Omental fat pad (tissue), 3 donors: ENCODE measurements at regions not wholly inside any gene's neighbourhood (a gene's known extent, or its start where the extent isn't known, plus 50 kb on each side); places are given as distances from the start of the nearest gene placed in this dataset.

Experiments
- ATAC-seq: fragments of 150-250 bp; one replicate; pipeline ENCODE4 v1.9.1; 2016; ENCODE audit warnings: mild to moderate bottlenecking, moderate library complexity; ENCODE audit not compliant: low FRiP score
- DNase-seq: peaks from one replicate; pipeline ENCODE4 v3.0.0-alpha.2; 2019; ENCODE audit warnings: low spot score
- TF ChIP-seq, protein P1 (sequence below), 3 donors: fragments of 450-650 bp; IDR thresholded peaks; one replicate each; pipeline ENCODE4 v1.5.1; 2016 to 2017; ENCODE audit warnings: antibody characterized with exemption in 3 of 3, mild to moderate bottlenecking in 3 of 3, moderate library complexity in 2 of 3

DNA sequence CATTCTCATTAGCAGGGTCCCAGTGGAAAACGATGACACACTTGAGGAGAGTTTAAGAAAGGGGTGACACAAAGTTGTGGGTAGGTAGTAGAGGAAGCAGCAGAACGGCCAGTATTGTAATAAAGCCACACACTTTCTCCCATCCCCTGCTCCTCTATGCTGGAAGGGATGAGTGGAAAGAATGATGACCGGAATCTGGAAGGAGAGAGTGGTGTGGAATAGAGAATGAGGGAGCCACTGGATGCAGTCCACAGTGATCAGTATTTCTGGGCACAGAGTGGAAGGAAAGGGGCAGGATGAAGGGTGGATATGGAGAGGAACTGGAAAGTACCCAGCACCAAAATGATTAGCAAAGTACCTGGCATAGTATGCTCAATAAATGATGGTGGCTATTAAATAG, 133.8 kb upstream of the DAB2 start:
- TF ChIP-seq, protein P1, sequence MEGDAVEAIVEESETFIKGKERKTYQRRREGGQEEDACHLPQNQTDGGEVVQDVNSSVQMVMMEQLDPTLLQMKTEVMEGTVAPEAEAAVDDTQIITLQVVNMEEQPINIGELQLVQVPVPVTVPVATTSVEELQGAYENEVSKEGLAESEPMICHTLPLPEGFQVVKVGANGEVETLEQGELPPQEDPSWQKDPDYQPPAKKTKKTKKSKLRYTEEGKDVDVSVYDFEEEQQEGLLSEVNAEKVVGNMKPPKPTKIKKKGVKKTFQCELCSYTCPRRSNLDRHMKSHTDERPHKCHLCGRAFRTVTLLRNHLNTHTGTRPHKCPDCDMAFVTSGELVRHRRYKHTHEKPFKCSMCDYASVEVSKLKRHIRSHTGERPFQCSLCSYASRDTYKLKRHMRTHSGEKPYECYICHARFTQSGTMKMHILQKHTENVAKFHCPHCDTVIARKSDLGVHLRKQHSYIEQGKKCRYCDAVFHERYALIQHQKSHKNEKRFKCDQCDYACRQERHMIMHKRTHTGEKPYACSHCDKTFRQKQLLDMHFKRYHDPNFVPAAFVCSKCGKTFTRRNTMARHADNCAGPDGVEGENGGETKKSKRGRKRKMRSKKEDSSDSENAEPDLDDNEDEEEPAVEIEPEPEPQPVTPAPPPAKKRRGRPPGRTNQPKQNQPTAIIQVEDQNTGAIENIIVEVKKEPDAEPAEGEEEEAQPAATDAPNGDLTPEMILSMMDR (IDR thresholded peaks at IDR 0.05), result no peak
- ATAC-seq (no peak), DNase-seq (no peak)

DNA sequence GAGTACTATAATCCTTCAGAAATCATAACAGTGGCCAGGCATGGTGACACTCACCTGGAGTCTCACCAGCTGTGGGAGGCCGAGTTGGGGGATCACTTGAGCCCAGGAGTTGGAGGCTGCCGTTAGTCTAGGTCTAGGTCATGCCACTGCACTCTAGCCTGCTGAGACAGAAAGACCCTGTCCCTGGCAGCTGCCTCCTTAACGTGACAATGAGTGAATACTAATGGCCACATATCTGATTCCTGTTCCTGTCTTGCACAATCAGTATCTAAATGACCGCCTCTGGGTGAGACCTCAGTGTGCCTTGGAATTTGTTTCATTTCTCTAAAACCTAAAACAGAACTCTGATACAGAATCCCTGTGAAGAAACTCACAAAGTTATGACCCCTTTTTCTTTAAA, 131.0 kb upstream of the DAB2 start:
- ATAC-seq (no peak), DNase-seq (no peak)
- TF ChIP-seq, protein P1 (IDR thresholded peaks at IDR 0.05), result no peak

GRCh38 chr5:39547553-39548154, 122.9 kb upstream of the DAB2 start:
- TF ChIP-seq, protein P1 (IDR thresholded peaks at IDR 0.05), result peak in 1 of 3 donors; percentile 32
- no peak for DNase-seq

DNA sequence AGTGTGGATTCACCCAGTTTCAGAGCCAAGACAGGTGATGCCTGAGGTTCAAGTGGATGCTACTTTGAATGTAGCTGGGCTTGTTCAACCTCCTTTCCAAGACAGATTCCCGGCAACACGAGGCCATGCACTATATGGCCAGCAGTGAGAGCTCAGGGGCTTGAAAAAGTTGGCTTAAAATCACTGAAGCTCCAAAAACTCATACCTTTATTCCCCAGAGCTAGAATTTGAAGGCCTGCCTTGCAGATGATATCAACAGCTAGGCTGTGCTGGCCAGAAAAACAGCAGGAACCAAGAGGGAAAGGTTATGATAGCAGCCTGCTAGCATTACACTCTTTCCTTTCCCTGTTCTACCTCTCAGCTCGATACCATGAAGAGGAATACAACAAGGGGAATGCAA, 120.2 kb upstream of the DAB2 start:
- DNase-seq, result no peak
- TF ChIP-seq, protein P1 (IDR thresholded peaks at IDR 0.05), result no peak
- ATAC-seq, result no peak

More at GRCh38 chr5:39547553-39548154, 122.9 kb upstream of the DAB2 start:
- peak; percentile 53 for ATAC-seq

DNA sequence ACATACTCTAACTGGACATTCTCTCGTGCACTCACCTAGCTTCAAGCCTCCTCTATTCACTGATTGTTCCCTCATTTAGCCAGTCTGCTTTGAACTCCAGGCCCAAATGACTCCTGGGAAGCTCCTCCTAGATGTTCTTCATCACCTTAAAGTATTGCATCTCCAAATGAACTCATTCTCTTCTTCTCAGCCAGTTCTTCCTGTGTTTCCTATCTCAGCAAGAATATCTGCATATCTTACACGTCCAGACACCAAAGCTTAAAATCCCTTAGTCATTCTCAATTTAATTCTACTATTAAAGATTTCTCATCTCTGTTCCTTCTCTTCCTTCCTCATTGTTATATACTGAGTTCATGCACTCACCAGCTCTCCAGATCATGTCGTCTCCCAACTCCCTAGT, 118.6 kb upstream of the DAB2 start:
- peak; percentile 74 for ATAC-seq
- DNase-seq, result no peak
- TF ChIP-seq, protein P1 (IDR thresholded peaks at IDR 0.05), result no peak

DNA sequence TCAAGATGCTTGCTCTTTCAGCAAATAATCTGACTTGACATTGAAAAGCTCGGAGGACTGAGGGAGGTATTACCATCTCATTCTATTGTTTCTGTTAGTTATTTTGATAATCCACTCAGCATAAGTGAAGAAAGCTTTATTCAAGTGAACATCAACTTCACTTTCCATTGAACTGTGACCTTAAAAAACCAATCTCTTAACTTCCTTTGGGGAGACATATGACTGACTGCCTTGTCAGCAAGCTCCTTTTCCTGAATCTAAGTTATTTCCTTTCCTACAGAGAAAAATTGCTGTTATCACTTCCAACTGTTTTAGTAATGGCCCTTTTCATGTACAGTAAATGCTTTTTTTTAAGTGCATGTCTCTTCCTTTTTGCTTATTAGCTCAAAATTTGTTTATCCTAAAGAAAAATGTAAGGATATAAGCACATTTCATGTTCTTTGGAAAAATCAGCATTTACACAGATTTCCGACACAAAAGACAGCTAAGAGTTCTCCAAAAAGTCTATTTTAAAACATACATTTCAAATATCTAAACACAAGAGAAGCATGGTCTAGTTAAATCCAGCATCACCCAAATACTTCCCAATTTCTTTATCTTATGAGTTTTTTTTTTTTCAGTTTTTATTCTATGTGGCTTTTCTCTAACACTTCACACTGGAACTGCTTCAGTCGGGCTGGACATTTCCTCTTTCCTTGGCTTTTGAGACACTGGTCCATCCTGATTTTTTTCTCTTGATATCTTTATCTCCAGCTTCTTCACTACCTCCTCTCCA, 117.9 kb upstream of the DAB2 start:
- DNase-seq (no peak), ATAC-seq (no peak)
- TF ChIP-seq, protein P1 (IDR thresholded peaks at IDR 0.05), result no peak

DNA sequence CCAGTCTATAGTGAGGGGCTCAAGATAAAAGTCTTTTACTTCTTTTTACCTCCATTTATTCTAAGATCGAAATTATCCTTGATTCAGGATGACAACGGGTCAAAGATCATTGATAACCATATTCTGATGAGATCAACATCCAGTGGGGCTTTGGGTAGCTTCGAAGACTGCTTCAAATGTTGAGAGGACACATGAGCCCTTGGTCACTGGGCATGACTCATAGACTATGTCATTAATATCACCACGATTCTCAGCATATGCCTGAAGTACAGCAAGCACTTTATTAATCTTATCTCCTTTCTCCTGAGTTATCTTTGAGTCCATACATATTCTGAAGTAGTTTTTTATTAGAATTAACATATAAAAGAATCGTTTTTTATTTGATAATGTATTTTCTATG, 117.1 kb upstream of the DAB2 start:
- ATAC-seq (no peak), DNase-seq (no peak)
- TF ChIP-seq, protein P1 (IDR thresholded peaks at IDR 0.05), result no peak
